GM12878 (cell line): ENCODE measurements at regions not wholly inside any gene's neighbourhood (a gene's known extent, or its start where the extent isn't known, plus 50 kb on each side); places are given as distances from the start of the nearest gene placed in this dataset.

ENCODE experiments used
- HDAC6 ChIP-seq: fragments of 200-600 bp; sonication (generic); IDR thresholded peaks from one replicate; pipeline ENCODE4 v1.8.0; 2017; ENCODE audit warnings: antibody characterized with exemption; ENCODE audit not compliant: unreplicated experiment
- POLR2A ChIP-seq: IDR thresholded peaks from 2 replicates; pipeline ENCODE4 v1.6.1; 2011; ENCODE audit warnings: low read depth, mild to moderate bottlenecking, low read length
- ZNF24 ChIP-seq: fragments of 450-650 bp; IDR thresholded peaks from 2 replicates; pipeline ENCODE4 v1.6.1; 2017; ENCODE audit warnings: antibody characterized with exemption, mild to moderate bottlenecking
- TF ChIP-seq, protein P1 (sequence below), 3 experiments: IDR thresholded peaks in 2 of 3; conservative IDR thresholded peaks in 1 of 3; 2 replicates each; pipeline ENCODE4 v1.5.1; 2011; ENCODE audit warnings: low read depth in 3 of 3, low read length in 3 of 3, mild to moderate bottlenecking in 3 of 3, control low read depth in 2 of 3, moderate library complexity in 2 of 3, inconsistent platforms in 1 of 3, mixed read lengths in 1 of 3; ENCODE audit not compliant: control insufficient read depth in 2 of 3, insufficient read depth in 1 of 3; ENCODE audit errors: extremely low read depth in 1 of 3
- TF ChIP-seq, protein P2 (sequence below): fragments of 450-650 bp; IDR thresholded peaks from 2 replicates; pipeline ENCODE4 v1.6.1; 2016; ENCODE audit warnings: mild to moderate bottlenecking

DNA sequence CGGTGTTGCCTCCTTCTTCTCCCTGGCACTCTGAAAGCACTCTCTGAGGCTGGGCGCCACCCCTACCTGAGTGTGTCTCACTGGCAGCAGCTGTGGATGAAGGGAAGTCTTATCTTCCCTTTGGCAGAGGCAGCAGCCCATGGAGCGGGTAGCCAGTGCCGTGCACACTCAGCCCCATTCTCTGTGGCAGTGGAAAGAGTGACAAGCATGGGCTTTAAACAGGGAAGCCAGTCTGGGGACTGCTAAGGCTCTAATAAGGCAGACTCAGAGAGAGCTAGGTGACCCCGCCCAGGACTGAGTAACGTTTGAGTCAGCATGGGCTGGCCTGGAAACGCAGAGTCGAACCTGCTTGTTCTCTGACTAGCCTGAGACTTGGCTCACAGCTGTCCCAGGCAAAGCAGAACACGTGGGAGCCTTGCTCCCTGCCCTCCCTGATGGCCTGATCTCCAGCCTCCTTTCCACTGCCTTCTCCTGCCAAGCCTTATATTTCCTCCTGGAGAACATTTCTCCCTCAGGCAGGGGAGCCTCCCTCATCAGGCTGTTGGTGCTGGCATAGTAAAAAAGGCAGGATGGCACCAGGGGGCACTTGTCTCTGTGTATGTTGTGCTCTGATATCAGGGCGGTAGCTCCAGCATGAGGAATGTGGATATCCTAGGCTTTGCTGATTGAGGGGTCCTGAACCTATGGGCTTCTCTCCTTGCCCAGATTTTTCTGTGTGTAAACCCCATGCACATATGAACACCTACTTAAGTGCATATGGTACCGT lies 93.9 kb upstream of the LGALSL start:
- TF ChIP-seq POLR2A (no peak), HDAC6 (no peak), ZNF24 (no peak)
- TF ChIP-seq, protein P1, sequence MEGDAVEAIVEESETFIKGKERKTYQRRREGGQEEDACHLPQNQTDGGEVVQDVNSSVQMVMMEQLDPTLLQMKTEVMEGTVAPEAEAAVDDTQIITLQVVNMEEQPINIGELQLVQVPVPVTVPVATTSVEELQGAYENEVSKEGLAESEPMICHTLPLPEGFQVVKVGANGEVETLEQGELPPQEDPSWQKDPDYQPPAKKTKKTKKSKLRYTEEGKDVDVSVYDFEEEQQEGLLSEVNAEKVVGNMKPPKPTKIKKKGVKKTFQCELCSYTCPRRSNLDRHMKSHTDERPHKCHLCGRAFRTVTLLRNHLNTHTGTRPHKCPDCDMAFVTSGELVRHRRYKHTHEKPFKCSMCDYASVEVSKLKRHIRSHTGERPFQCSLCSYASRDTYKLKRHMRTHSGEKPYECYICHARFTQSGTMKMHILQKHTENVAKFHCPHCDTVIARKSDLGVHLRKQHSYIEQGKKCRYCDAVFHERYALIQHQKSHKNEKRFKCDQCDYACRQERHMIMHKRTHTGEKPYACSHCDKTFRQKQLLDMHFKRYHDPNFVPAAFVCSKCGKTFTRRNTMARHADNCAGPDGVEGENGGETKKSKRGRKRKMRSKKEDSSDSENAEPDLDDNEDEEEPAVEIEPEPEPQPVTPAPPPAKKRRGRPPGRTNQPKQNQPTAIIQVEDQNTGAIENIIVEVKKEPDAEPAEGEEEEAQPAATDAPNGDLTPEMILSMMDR (IDR thresholded peaks at IDR 0.05 in 2 of 3, conservative IDR thresholded peaks at IDR 0.05 in 1 of 3; ENCODE audit: control insufficient read depth in 2 of 3, extremely low read depth in 1 of 3, insufficient read depth in 1 of 3, low read depth in 3 of 3, low read length in 3 of 3), result no peak
- TF ChIP-seq, protein P2, sequence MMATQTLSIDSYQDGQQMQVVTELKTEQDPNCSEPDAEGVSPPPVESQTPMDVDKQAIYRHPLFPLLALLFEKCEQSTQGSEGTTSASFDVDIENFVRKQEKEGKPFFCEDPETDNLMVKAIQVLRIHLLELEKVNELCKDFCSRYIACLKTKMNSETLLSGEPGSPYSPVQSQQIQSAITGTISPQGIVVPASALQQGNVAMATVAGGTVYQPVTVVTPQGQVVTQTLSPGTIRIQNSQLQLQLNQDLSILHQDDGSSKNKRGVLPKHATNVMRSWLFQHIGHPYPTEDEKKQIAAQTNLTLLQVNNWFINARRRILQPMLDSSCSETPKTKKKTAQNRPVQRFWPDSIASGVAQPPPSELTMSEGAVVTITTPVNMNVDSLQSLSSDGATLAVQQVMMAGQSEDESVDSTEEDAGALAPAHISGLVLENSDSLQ, result no peak
